Breast epithelium (tissue), 4 donors: ENCODE measurements at regions not wholly inside any gene's neighbourhood (a gene's known extent, or its start where the extent isn't known, plus 50 kb on each side); places are given as distances from the start of the nearest gene placed in this dataset.

Source experiments
- DNase-seq, 2 donors: peaks; one replicate each; pipeline ENCODE4 v3.0.0-alpha.2; 2019; ENCODE audit warnings: low spot score in 2 of 2
- H3K27ac ChIP-seq, 2 donors: fragments of 200-600 bp; sonication (generic) in 1 of 2; one replicate each; pipeline ENCODE4 v1.5.1; 2016 to 2019; ENCODE audit warnings: mild to moderate bottlenecking in 1 of 2
- H3K27me3 ChIP-seq, 2 donors: fragments of 200-600 bp; sonication (generic) in 1 of 2; one replicate each; pipeline versions ENCODE4 v1.5.1 to v1.6.0; 2017 to 2019; ENCODE audit warnings: control low read depth in 1 of 2, mild to moderate bottlenecking in 1 of 2
- H3K36me3 ChIP-seq: fragments of 200-600 bp; one replicate; pipeline ENCODE4 v1.5.1; 2019
- H3K4me1 ChIP-seq, 2 donors: fragments of 200-600 bp; sonication (generic); one replicate each; pipeline ENCODE4 v1.5.1; 2016 to 2019; ENCODE audit warnings: control low read depth in 1 of 2
- H3K4me3 ChIP-seq, 3 donors: fragments of 200-600 bp; sonication (generic); 1 replicate in 2 of 3; 2 replicates in 1 of 3; pipeline ENCODE4 v1.5.1; 2016 to 2019; ENCODE audit warnings: mild to moderate bottlenecking in 3 of 3, moderate library complexity in 2 of 3
- H3K9me3 ChIP-seq, 2 donors: fragments of 200-600 bp; sonication (generic) in 1 of 2; one replicate each; pipeline ENCODE4 v1.5.1; 2016 to 2019; ENCODE audit warnings: control low read depth in 1 of 2
- POLR2A ChIP-seq: fragments of 450-650 bp; IDR thresholded peaks from one replicate; pipeline ENCODE4 v1.6.1; 2016; ENCODE audit warnings: antibody characterized with exemption, mild to moderate bottlenecking, moderate library complexity
- POLR2AphosphoS5 ChIP-seq, 3 donors: sonication (generic); formaldehyde crosslinking; IDR thresholded peaks; one replicate each; pipeline ENCODE4 v1.6.1; 2017; ENCODE audit warnings: antibody characterized with exemption in 3 of 3
- intact Hi-C: fragments of 100-400 bp; cut with DNase I; formaldehyde crosslinking; loops from one replicate; pipeline ENCODE4 v1.15.1; 2023; ENCODE audit warnings: low total_unique reads
- TF ChIP-seq, protein P1 (sequence below), 3 donors: fragments of 450-650 bp; IDR thresholded peaks; one replicate each; pipeline ENCODE4 v1.5.1; 2016 to 2017; ENCODE audit warnings: antibody characterized with exemption in 3 of 3, mild to moderate bottlenecking in 3 of 3, moderate library complexity in 3 of 3

DNA sequence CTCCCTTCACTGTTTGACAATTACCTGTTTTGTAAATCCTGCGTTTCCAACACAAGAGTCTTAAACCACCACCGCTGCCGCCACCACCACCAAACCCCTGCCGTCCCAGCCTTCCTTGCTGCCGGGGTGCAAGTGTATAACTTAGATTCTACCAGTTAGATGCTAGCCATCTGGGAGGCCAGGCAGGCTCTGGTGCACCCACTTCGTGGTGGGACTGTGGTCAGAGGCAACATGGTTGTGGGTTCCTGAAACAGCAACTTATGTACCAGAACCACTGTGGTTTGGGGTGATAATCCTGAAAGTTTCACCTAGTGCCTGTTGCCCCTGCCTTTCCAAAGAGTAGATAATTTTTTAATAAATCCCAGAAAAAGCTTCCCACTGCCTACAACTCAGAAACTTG lies 510.5 kb downstream of the CCSER2 start:
- Histone ChIP-seq H3K27ac (no peak overlapping the region), H3K36me3 (no peaks in the 10 kb centered on the region), H3K4me3 (no peak overlapping the region), H3K4me1 (no peaks in the 10 kb centered on the region), H3K27me3 (no peaks in the 10 kb centered on the region), H3K9me3 (no peaks in the 10 kb centered on the region)
- intact Hi-C loops = no loop called here
- TF ChIP-seq POLR2AphosphoS5 (IDR thresholded peaks at IDR 0.05) = no peak
- TF ChIP-seq POLR2A = no peak
- TF ChIP-seq, protein P1, sequence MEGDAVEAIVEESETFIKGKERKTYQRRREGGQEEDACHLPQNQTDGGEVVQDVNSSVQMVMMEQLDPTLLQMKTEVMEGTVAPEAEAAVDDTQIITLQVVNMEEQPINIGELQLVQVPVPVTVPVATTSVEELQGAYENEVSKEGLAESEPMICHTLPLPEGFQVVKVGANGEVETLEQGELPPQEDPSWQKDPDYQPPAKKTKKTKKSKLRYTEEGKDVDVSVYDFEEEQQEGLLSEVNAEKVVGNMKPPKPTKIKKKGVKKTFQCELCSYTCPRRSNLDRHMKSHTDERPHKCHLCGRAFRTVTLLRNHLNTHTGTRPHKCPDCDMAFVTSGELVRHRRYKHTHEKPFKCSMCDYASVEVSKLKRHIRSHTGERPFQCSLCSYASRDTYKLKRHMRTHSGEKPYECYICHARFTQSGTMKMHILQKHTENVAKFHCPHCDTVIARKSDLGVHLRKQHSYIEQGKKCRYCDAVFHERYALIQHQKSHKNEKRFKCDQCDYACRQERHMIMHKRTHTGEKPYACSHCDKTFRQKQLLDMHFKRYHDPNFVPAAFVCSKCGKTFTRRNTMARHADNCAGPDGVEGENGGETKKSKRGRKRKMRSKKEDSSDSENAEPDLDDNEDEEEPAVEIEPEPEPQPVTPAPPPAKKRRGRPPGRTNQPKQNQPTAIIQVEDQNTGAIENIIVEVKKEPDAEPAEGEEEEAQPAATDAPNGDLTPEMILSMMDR (IDR thresholded peaks at IDR 0.05) = no peak
- no peak for DNase-seq

DNA sequence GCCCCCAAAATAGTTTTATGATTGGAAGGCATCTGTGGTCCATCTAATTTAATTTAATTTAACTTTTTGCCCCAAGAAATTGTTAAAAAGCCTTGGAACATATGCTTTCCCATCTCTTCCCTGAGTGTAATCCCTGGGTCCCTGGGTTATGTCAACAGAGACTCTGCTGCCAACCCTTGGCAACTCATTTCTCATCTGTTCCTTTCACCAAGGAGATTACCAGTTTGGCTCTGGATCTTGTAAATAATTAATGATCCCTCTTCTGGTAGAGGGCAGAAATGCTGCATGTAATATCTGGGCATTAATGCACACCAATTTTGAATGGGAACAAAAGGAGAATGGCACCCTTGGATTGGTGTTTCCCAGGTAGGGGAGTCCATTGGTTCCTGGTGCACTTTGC lies 514.2 kb downstream of the CCSER2 start:
- Histone ChIP-seq H3K27ac (no peak overlapping the region), H3K27me3 (no peaks in the 10 kb centered on the region), H3K36me3 (no peaks in the 10 kb centered on the region), H3K9me3 (no peaks in the 10 kb centered on the region), H3K4me3 (no peak overlapping the region), H3K4me1 (no peaks in the 10 kb centered on the region)
- intact Hi-C loops = loop anchor here (5.0 kb wide), 1 partner anchor 465 kb away; no protein-coding TSS in a partner anchor
- DNase-seq = no peak
- TF ChIP-seq, protein P1 (IDR thresholded peaks at IDR 0.05) = no peak
- TF ChIP-seq POLR2A (no peak), POLR2AphosphoS5 (IDR thresholded peaks at IDR 0.05) (no peak)

DNA sequence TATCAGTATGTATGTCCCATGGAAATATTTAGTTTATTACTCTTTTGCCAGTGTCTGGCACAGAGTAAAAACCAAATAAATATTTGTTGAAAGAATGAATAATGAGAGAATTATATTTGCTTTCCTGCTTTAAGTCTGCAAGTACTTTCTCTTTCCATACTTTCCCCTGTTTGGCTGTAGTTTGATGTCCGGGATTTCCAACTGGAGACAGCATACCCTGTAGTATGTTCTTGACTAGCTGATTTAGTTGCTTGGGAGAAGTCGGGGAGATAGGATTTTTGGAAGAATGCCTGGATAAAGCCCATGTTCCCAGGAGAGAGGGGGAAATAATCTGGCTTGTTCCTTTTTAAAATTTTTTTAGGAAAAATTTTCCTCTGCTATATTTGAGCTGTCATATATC lies 516.1 kb downstream of the CCSER2 start:
- Histone ChIP-seq H3K27me3 (no peaks in the 10 kb centered on the region), H3K4me1 (no peaks in the 10 kb centered on the region), H3K27ac (no peak overlapping the region), H3K9me3 (no peaks in the 10 kb centered on the region), H3K36me3 (no peaks in the 10 kb centered on the region), H3K4me3 (no peak overlapping the region)
- TF ChIP-seq, protein P1 (IDR thresholded peaks at IDR 0.05) = no peak
- TF ChIP-seq POLR2AphosphoS5 (IDR thresholded peaks at IDR 0.05) = no peak
- no peak for TF ChIP-seq POLR2A
- no peak for DNase-seq
- intact Hi-C loops = loop anchor here (5.0 kb wide), 1 partner anchor 463 kb away; no protein-coding TSS in a partner anchor

DNA sequence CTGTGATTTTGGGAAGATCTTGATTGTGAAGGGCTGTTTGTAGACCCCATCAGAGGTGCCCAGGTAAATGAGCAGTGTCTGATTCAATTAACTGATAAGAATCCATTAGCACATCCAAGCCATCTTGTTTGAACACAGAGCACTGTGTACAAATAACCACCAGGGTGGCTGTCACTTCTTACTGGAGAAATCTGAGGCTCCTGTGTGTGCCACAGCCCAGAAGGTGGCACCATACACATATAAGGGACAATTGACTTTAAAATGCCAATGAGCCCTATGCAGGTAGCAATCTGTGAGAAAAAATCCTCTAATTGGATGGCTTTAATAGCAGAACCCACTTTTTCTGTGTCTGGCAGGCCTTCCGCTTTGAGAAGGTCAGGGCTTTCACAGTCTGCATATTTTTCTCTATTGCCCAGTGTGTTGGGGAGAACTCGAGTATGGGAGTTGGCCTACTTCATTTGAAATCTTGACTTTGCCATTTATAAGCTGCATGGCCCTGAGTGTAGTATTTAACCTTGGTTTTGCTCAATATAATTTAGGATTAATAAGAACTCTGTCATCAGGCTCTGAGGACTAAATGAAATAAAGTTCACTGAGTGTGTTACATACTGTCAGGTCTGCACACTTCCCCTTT lies 517.4 kb downstream of the CCSER2 start:
- intact Hi-C loops = no loop called here
- Histone ChIP-seq H3K4me1 (no peaks in the 10 kb centered on the region), H3K9me3 (no peaks in the 10 kb centered on the region), H3K4me3 (no peak overlapping the region), H3K27me3 (no peaks in the 10 kb centered on the region), H3K27ac (no peak overlapping the region), H3K36me3 (no peaks in the 10 kb centered on the region)
- TF ChIP-seq POLR2A = no peak
- TF ChIP-seq, protein P1 (IDR thresholded peaks at IDR 0.05) = peak in 2 of 3 donors; percentile 25 to 44
- DNase-seq = no peak

DNA sequence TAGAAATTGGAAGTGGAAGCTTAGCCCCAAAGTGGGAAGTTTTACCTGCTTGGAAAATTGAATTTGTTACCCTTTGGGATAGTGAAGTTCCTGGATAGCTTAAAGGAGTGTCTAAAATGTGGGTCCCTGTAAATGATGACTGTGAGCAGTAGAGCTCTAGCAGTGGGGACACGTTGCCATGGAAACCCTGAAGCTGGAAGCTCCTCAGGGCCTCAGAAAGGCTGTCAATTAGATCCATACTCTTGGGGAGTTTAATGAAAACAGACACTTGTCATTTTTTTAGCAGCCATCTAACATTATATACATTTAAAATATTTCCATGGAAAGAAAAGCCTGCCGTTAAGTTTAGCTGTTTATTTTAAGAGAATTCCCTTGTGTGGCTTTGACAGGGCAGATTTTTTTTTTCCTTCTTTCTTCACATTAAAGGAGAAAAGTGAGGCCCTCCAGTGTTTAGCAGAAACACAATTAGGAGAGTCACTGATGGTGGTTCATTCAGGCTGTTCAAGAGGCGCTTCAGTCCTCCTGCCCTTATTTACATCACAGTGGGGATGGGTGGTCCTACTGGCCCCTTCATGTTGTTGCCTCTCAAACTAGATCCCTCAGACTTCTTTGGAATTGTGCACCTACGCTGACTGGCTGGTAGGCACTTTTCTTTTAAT lies 518.4 kb downstream of the CCSER2 start:
- TF ChIP-seq, protein P1 (IDR thresholded peaks at IDR 0.05) = no peak
- TF ChIP-seq POLR2AphosphoS5 (IDR thresholded peaks at IDR 0.05) (no peak), POLR2A (no peak)
- Histone ChIP-seq H3K27me3 (no peaks in the 10 kb centered on the region), H3K27ac (no peak overlapping the region), H3K36me3 (no peaks in the 10 kb centered on the region), H3K4me3 (no peak overlapping the region), H3K9me3 (no peaks in the 10 kb centered on the region), H3K4me1 (no peaks in the 10 kb centered on the region)
- intact Hi-C loops = no loop called here
- no peak for DNase-seq
